ENCODE measurements at regions not wholly inside any gene's neighbourhood (a gene's known extent, or its start where the extent isn't known, plus 50 kb on each side); places are given as distances from the start of the nearest gene placed in this dataset.

GRCh38 chr13:90768116-90768515 lies 579.4 kb upstream of the MIR17HG start:
- Histone ChIP-seq H3K4me1 (ENCODE audit: control insufficient read depth in 1 of 2, insufficient read depth in 2 of 2, low read length in 2 of 2) (no peaks in the 10 kb centered on the region), H3K4me2 (ENCODE audit: low read length) (no peak overlapping the region), H3K18ac (ENCODE audit: low read length) (no peak overlapping the region), H2AFZ (ENCODE audit: insufficient read depth, low read length, poor library complexity) (no peak overlapping the region), H3K9me3 (ENCODE audit: insufficient read depth, low read depth, low read length) (no peaks in the 10 kb centered on the region), H2BK12ac (ENCODE audit: low read length) (no peak overlapping the region), H4K8ac (ENCODE audit: low read depth, low read length) (no peak overlapping the region), H3K9ac (ENCODE audit: low read length) (no peak overlapping the region), H2AK5ac (ENCODE audit: low read length) (no peak overlapping the region), H3K23ac (ENCODE audit: low read length) (no peak overlapping the region), H3K27ac (ENCODE audit: low read depth, low read length) (no peak overlapping the region), H3K4me3 (ENCODE audit: low read depth, low read length) (no peak overlapping the region), H3K36me3 (ENCODE audit: control insufficient read depth in 1 of 2, insufficient read depth in 2 of 2, low read length in 2 of 2) (no peaks in the 10 kb centered on the region), H2BK120ac (ENCODE audit: insufficient read depth, low read length, poor library complexity) (no peak overlapping the region), H4K12ac (ENCODE audit: low read depth, low read length) (no peak overlapping the region), H3K79me1 (ENCODE audit: low read length) (no peaks in the 10 kb centered on the region), H3K14ac (ENCODE audit: low read length) (no peak overlapping the region), H4K91ac (ENCODE audit: low read depth, low read length) (no peak overlapping the region), H3K79me2 (ENCODE audit: control insufficient read depth, insufficient read depth, low read length, poor library complexity) (no peaks in the 10 kb centered on the region), H3K4ac (ENCODE audit: low read depth, low read length) (no peak overlapping the region), H2BK5ac (ENCODE audit: low read depth, low read length, poor library complexity) (no peak overlapping the region), H3K27me3 (ENCODE audit: insufficient read depth, low read length) (no peaks in the 10 kb centered on the region)
- WGBS (ENCODE audit: extremely low coverage, insufficient coverage, insufficient read length) = no CpG with 5 or more reads among the region's 3 CpGs
- no peak for DNase-seq

GRCh38 chr13:90769387-90769786 lies 578.1 kb upstream of the MIR17HG start:
- no peak overlapping the region for H3K4ac ChIP-seq (ENCODE audit: low read depth, low read length)
- no peak overlapping the region for H2AK5ac ChIP-seq (ENCODE audit: low read length)
- H3K14ac ChIP-seq (ENCODE audit: low read length) = no peak overlapping the region
- DNase-seq = no peak
- no peak overlapping the region for H3K4me2 ChIP-seq (ENCODE audit: low read length)
- H4K91ac ChIP-seq (ENCODE audit: low read depth, low read length) = no peak overlapping the region
- H3K23ac ChIP-seq (ENCODE audit: low read length) = no peak overlapping the region
- H4K12ac ChIP-seq (ENCODE audit: low read depth, low read length) = no peak overlapping the region
- no peaks in the 10 kb centered on the region for H3K79me1 ChIP-seq (ENCODE audit: low read length)
- H2BK120ac ChIP-seq (ENCODE audit: insufficient read depth, low read length, poor library complexity) = no peak overlapping the region
- H3K36me3 ChIP-seq (ENCODE audit: control insufficient read depth in 1 of 2, insufficient read depth in 2 of 2, low read length in 2 of 2) = no peaks in the 10 kb centered on the region
- H3K27me3 ChIP-seq (ENCODE audit: insufficient read depth, low read length) = no peaks in the 10 kb centered on the region
- no peak overlapping the region for H3K9ac ChIP-seq (ENCODE audit: low read length)
- H3K4me3 ChIP-seq (ENCODE audit: low read depth, low read length) = no peak overlapping the region
- no peaks in the 10 kb centered on the region for H3K4me1 ChIP-seq (ENCODE audit: control insufficient read depth in 1 of 2, insufficient read depth in 2 of 2, low read length in 2 of 2)
- 100% methylated on average over 2 of the region's 3 CpGs for WGBS (ENCODE audit: extremely low coverage, insufficient coverage, insufficient read length)
- no peak overlapping the region for H2AFZ ChIP-seq (ENCODE audit: insufficient read depth, low read length, poor library complexity)
- H2BK12ac ChIP-seq (ENCODE audit: low read length) = no peak overlapping the region
- no peaks in the 10 kb centered on the region for H3K79me2 ChIP-seq (ENCODE audit: control insufficient read depth, insufficient read depth, low read length, poor library complexity)
- H3K9me3 ChIP-seq (ENCODE audit: insufficient read depth, low read depth, low read length) = no peaks in the 10 kb centered on the region
- no peak overlapping the region for H3K27ac ChIP-seq (ENCODE audit: low read depth, low read length)
- no peak overlapping the region for H3K18ac ChIP-seq (ENCODE audit: low read length)
- H2BK5ac ChIP-seq (ENCODE audit: low read depth, low read length, poor library complexity) = no peak overlapping the region
- no peak overlapping the region for H4K8ac ChIP-seq (ENCODE audit: low read depth, low read length)

GRCh38 chr13:90770334-90770733 lies 577.2 kb upstream of the MIR17HG start:
- Histone ChIP-seq H4K91ac (ENCODE audit: low read depth, low read length) (no peak overlapping the region), H3K23ac (ENCODE audit: low read length) (no peak overlapping the region), H4K12ac (ENCODE audit: low read depth, low read length) (no peak overlapping the region), H3K27ac (ENCODE audit: low read depth, low read length) (no peak overlapping the region), H2BK12ac (ENCODE audit: low read length) (no peak overlapping the region), H3K9ac (ENCODE audit: low read length) (no peak overlapping the region), H3K9me3 (ENCODE audit: insufficient read depth, low read depth, low read length) (no peaks in the 10 kb centered on the region), H3K4ac (ENCODE audit: low read depth, low read length) (no peak overlapping the region), H2BK120ac (ENCODE audit: insufficient read depth, low read length, poor library complexity) (no peak overlapping the region), H3K79me2 (ENCODE audit: control insufficient read depth, insufficient read depth, low read length, poor library complexity) (no peaks in the 10 kb centered on the region), H3K14ac (ENCODE audit: low read length) (no peak overlapping the region), H3K4me2 (ENCODE audit: low read length) (no peak overlapping the region), H2AFZ (ENCODE audit: insufficient read depth, low read length, poor library complexity) (no peak overlapping the region), H2AK5ac (ENCODE audit: low read length) (no peak overlapping the region), H3K36me3 (ENCODE audit: control insufficient read depth in 1 of 2, insufficient read depth in 2 of 2, low read length in 2 of 2) (no peaks in the 10 kb centered on the region), H2BK5ac (ENCODE audit: low read depth, low read length, poor library complexity) (no peak overlapping the region), H4K8ac (ENCODE audit: low read depth, low read length) (no peak overlapping the region), H3K4me3 (ENCODE audit: low read depth, low read length) (no peak overlapping the region), H3K79me1 (ENCODE audit: low read length) (no peaks in the 10 kb centered on the region), H3K27me3 (ENCODE audit: insufficient read depth, low read length) (no peaks in the 10 kb centered on the region), H3K4me1 (ENCODE audit: control insufficient read depth in 1 of 2, insufficient read depth in 2 of 2, low read length in 2 of 2) (no peaks in the 10 kb centered on the region), H3K18ac (ENCODE audit: low read length) (no peak overlapping the region)
- DNase-seq = no peak
- WGBS (ENCODE audit: extremely low coverage, insufficient coverage, insufficient read length) = no CpG with 5 or more reads among the region's 3 CpGs

GRCh38 chr13:90773681-90774080 lies 573.8 kb upstream of the MIR17HG start:
- Histone ChIP-seq H4K91ac (ENCODE audit: low read depth, low read length) (no peak overlapping the region), H3K18ac (ENCODE audit: low read length) (no peak overlapping the region), H3K27ac (ENCODE audit: low read depth, low read length) (no peak overlapping the region), H3K4me2 (ENCODE audit: low read length) (no peak overlapping the region), H4K8ac (ENCODE audit: low read depth, low read length) (no peak overlapping the region), H3K4me1 (ENCODE audit: control insufficient read depth in 1 of 2, insufficient read depth in 2 of 2, low read length in 2 of 2) (no peaks in the 10 kb centered on the region), H3K27me3 (ENCODE audit: insufficient read depth, low read length) (no peaks in the 10 kb centered on the region), H2BK12ac (ENCODE audit: low read length) (no peak overlapping the region), H3K36me3 (ENCODE audit: control insufficient read depth in 1 of 2, insufficient read depth in 2 of 2, low read length in 2 of 2) (no peaks in the 10 kb centered on the region), H2BK5ac (ENCODE audit: low read depth, low read length, poor library complexity) (no peak overlapping the region), H3K79me1 (ENCODE audit: low read length) (no peaks in the 10 kb centered on the region), H4K12ac (ENCODE audit: low read depth, low read length) (no peak overlapping the region), H3K9ac (ENCODE audit: low read length) (no peak overlapping the region), H3K4ac (ENCODE audit: low read depth, low read length) (no peak overlapping the region), H3K79me2 (ENCODE audit: control insufficient read depth, insufficient read depth, low read length, poor library complexity) (no peaks in the 10 kb centered on the region), H3K4me3 (ENCODE audit: low read depth, low read length) (no peak overlapping the region), H2AK5ac (ENCODE audit: low read length) (no peak overlapping the region), H2BK120ac (ENCODE audit: insufficient read depth, low read length, poor library complexity) (no peak overlapping the region), H3K14ac (ENCODE audit: low read length) (no peak overlapping the region), H3K23ac (ENCODE audit: low read length) (no peak overlapping the region), H3K9me3 (ENCODE audit: insufficient read depth, low read depth, low read length) (no peaks in the 10 kb centered on the region), H2AFZ (ENCODE audit: insufficient read depth, low read length, poor library complexity) (no peak overlapping the region)
- DNase-seq = no peak

Measured in trophoblast cell (in vitro differentiated cells and primary cell).